Activated CD4-positive, alpha-beta T cell treated with anti-CD3 and anti-CD28 coated beads, Interleukin-2, Interleukin-6, amounts not matched to agents 100 ng/mL and 50 ng/mL, durations not matched to agents 16 hours and 8 hours (primary cell): ENCODE measurements at regions not wholly inside any gene's neighbourhood (a gene's known extent, or its start where the extent isn't known, plus 50 kb on each side); places are given as distances from the start of the nearest gene placed in this dataset.

Source experiments
- DNase-seq: peaks from one replicate; pipeline ENCODE4 v3.0.0-alpha.2; 2020

DNA sequence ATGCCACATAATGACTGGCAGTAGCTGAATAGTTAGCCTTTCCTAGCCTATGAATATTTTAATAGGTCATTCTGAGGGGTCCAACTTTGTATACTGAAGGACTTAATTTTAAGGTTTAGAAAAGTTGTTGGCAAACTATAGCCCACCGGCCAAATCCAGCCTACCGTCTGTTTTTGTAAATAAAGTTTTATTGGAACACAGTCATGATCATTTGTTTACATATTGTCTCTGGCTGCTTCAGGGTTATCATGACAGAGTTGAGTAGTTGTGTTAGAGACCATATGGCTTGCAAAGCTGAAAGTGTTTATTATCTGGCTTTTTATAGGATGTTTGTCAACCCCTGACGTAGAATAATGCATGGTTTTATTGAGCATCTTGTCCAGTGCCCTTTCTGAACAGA, 73.4 kb downstream of the NTMT2 start:
- no peak for DNase-seq

DNA sequence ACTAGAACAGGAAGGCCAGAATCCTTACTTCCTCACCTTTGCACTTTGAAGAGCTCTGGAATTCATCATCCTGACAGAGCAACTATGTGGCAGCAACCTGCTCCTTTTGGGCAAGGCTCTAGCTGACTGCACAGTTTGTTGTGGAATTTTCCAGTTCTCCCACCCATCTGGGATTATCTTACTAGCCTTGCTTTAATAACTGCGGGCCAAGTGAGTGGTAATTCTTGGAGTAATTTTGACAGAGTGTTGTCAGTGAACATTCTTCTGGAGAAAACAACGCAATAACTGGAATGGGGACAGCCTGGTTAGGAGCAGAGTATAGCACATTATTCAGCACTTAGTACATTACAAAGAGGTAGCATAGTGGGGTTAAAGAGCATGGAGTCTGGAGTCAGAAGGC, 75.3 kb downstream of the NTMT2 start:
- no peak for DNase-seq

DNA sequence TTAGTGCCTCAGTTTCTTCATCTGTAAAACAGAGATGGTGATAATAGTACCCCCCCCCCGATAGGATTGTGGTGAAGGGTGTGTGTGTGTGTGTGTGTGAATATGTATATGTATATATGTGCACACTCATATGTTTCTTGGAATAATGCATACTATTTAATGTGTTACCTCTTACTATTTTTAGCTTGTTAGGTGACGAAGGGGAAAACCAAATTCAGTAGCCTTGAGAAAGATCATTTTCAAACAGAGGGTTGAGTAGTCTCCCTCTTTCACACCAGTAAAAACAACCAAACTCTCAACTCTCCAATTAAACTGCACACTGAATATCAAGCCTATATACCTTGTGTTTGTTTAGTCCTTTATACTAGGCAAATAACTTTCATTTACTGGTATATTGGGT, 75.7 kb downstream of the NTMT2 start:
- DNase-seq = no peak

DNA sequence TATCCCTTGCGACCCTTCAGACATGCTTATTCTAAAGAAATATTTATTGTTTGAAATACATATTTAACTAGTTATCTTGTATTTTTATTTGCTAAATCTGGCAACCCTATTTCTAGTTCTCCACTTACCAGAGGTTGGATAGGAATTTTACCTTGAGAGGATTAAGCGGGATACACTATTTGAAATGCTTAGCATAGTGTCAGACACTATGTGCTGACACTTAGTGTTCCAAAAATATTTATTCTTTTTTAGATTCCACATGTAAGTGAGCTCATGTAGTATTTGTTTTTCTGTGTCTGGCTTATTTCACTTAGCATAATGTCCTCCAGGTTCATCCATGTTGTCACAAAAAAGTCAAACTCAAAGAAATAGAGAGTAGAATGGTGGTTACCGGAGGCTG, 78.7 kb downstream of the NTMT2 start:
- DNase-seq = no peak

DNA sequence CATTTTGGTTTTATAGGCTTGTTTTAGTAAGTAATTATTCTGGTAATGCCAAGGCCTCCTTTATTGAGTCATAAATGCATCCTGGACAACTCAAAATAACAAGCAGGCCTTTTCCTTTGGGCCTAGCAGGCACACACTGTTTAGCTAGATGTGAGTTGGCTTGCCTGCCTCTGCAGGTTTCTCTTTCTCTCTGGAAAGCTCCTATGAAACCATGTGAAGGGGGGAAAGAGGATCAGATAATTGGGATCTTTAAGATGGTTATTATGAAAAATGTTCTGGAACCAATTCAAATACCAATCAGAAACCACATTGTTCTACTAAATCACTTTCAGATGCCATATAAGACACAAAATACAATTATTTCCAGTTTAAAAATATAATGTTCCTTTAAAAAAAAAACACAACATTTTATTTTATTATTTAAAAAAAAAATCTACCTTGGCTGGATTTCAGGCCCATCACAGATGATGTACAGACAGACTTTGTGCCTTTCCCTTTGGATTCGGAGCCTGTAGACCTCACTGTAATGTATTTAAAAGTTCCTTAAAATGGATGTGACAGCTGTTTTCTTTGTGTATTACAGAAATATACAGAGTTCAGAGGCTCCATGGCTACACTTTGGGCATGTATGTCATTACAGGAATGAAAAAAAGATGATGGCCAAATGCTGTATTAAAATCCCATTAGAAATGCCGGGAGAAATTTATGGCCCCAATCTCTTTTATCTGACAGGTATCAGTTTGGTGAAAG, 80.2 kb downstream of the NTMT2 start:
- no peak for DNase-seq

DNA sequence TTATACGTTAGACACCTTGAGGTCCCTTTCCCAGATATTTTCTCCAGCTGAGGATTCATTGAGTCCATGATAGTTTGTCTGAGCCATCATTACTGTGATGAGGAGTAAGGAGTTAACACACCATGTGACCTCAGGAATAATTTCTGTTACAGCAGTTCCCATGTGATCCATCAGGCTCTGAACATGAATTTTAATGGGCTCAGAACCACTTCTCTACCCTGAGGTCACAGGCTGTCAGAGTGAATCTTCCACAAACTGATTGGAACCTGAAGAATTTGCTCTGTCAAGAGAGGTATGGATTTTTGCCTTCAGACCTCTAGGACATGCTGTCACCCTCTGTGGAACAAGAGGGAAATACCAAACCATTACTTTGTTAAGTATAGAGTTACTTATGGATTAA, 81.0 kb downstream of the NTMT2 start:
- no peak for DNase-seq

DNA sequence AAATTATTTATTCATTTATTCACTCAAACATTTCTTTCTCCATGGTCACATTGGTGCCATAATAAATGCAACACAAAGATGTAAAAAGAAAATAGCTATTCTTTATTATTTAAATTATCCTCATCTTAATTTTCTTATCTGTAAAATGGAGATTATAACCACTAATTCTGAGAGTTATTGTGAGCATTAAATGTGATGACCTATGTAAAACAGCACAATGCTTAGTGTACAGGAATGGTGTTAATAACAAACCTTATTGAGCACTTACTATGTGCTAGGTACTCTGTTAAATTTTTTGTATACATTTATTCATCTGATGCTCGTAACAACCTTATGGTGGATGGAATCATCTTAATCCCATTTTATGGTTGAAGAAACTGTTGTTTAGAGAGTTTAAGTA, 84.6 kb downstream of the NTMT2 start:
- DNase-seq = no peak

DNA sequence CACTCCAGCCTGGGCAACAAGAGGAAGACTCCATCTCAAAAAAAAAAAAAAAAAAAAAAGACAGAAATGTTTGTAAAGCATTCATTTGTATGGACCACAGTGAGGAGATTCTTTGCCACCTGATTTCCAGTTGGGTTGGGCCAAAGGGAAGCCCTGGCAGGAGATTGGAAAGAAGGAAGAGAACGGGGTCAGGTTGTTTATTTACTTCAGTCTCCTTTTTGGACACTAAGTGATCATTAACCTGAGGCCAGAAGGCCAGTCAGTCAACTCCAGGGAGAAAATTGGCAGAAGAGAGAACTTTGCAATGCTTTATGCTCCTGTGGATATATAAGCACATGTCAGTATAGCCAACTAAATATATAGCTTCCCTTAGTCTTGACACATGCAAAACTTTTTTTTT, 85.9 kb downstream of the NTMT2 start:
- no peak for DNase-seq

DNA sequence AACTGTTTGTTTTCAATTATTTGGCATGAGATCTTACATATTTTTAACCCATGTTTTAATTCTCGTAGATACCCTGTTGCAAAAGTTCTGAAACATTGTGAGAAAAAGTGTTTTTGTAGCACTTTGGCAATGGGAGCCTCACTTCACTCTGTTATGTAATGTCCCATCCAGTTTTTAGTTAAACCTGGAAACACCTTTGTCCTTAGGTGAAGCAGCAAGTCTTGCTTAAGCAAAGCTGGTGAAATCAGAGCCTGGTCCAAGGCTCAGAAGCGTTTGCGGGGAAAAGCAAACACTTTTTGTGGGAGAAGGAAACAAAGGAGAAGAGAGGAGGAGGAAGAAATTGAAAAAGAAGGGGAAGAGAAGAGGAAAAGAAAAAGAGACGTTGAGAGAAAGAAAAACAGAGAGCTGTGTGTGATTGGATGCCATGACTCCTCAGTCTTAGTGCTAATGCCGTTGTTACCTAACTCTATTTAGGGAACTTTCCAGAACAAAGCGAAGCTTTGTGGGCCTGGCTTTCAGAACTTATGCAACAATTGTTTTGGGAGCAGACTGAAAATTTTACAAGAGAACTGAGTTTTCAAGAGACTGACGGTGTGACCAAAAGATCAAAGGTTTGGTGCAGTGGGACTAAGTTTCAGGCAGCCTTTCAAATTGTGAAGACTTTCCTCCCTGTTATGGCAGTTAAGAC, 93.1 kb downstream of the NTMT2 start:
- DNase-seq = no peak

DNA sequence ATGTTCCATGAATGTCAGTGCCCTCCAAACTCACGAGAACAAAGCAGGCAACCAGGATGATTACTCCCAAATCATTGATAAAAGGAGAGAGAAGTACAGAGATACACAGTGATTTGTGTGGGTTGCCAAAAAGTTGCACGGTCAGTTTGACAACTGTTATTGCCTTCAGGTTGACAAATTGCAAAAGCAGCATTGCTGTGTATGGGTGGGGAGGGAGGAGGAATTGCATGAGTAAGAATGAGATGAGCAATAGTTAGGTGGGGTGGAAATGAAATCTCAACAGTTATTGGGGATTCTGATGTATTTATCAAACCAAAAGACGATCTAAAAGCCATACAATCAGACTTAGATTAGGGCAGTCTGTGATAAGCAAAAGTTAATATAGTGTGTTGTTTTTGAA, 93.7 kb downstream of the NTMT2 start:
- DNase-seq = no peak

DNA sequence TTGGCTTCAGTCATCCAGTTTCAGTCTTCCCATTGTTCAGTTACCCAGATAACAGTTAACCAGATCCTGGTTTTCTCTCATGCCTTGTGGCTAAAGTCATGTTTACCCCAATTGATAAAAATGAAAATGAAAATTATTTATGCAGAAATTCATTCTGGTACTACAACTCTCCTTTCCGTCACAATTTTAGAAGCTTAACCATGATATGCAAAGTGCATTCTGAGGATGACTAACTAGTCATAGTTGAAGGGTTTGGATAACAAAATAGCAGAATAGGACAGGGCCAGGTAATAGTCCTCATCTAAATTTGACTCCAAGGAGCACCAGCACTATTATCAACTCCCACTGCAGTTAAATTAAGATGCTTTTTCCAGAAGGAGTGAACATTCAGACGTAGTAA, 94.7 kb downstream of the NTMT2 start:
- DNase-seq = no peak

DNA sequence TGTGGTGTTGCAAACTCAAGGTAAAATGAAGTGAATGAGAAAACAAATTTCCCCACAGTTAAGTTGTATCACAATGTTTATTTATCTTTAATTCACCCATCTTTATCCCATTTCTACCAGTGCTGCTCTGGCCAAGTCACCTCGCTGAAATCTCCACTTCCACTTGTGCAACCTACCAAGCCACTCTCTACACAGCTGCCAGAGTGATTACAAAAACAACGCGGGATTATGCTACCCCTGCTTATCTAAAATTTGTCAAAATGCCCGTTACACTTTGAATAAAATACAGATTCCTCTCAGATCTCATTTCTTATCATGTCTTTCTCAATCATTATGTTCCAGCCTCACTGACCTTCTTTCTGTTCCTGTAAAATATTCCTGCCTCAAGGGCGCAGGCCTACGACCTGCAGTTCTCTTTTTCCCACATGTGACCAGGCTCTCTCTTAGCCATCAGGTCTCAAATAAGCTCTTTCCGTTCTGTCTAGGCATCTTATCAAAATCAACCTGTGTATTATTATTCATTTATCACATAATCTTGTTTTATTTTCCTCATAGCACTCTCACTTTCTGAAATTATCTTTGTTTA, 95.6 kb downstream of the NTMT2 start:
- DNase-seq = no peak

DNA sequence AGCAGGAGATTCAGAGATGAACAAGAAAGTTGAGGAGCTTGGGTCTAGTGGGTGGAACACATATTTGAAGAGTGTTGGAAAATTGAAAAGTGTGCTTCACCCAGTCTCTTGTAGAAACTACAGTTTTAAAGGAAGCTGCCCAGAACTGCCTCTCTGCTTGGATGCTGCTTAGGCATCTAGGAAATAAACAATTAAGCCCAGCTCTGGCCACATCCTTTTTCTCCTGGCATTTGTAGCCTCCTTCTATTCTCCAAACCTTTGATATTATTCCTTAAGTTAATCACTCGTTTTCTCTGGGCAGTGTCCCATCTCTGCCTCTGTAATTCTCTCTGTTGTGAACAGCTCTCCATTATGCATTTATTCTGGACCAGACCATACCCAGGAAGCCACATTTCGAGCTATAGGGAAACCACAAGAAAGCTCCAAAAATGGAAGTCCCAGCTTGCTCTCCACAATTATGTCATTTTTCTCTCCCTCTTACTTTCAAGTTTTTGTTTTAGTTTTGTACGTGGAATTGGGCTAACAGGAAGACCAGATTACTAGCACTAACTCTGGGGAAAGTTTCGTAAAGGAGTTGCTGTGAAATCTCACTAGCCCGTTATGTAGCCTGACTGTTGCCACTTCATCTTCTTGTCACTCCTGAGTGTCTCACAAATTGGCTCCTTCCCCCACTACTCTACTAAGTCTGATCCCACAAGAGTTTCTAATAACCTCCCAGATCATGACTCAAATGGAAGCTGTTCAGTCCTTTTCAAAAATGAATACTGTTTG, 102.2 kb downstream of the NTMT2 start:
- peak; percentile 44 for DNase-seq

DNA sequence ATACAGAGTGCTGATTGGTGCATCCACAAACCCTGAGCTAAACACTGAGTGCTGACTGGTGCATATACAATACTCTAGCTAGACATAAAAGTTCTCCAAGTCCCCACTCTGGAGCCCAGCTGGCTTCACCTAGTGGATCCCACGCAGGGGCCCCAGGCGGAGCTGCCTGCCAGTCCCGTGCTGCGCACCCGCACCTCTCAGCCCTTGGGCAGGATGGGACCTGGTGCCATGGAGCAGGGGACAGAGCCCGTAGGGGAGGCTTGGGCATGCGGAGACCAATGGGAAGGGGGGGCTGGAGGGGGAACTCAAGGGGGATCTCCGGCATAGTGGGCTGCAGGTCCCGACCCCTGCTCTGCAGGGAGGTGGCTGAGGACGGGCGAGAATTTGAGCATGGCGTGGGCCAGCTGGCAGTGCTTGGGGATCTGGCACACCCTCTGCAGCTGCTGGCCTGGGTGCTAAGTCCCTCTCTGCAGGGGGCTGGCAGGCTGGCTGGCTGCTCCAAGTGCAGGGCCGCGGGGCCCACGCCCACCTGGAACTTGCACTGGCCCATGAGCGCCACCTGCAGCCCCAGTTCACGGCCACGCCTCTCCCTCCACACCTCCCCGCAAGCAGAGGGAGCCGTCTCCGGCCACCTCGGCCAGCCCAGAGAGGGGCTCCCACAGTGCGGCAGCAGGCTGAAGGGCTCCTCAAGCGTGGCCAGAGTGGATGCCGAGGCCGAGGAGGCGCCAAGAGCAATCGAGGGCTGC, 104.9 kb downstream of the NTMT2 start:
- DNase-seq = no peak

DNA sequence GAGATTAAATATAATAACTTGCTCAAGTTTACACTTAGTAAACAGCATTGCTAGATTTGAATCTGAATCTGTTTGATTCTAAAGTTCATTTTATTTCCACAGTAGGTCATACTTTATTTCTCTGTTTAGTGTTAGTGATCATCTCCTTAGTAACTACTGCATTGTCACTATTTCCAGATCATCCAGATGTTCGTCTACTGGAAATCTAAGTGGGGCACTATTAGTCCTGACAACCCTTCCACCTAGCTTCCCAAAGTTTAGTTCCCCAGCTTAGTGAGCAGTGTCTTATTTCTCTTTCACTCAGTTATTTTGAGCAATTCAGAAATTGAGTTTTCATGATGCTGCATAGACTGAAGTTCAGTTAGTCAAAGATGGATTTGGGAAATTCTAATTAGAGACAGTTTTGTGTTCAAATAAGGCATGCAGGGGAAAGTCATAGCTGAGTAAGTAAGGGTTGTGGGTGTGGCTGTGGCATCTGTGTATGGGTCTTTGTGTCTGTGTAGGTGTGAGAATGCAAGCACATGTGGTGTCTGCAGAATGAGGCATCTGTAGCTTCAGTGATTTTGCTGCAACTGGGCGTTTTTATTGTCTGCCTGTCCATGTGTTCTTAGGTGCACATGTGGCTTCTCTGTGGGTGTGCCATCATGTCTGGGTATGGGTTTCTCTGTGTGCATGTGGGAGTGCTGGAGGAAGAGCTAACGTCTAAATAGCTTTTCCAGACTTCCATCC, 107.3 kb downstream of the NTMT2 start:
- DNase-seq = no peak

DNA sequence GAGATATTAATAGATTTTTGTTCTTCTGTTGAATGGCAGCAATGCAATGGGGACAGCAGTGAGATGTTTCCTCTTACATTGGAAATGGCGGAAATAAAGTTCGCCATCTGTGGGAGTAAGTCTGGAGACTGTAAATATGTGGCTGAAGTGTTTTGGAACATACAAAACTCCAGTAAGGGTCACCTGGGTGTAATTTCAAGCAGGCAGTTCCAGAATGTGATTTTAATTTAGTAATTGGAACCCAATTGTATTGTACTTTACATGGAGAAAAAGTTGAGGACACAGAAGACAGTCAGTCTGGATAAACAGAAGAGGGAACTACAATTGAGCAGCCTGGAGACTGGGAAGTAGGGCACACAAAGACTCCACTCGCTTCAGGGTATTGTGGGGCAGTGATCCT, 108.6 kb downstream of the NTMT2 start:
- no peak for DNase-seq

DNA sequence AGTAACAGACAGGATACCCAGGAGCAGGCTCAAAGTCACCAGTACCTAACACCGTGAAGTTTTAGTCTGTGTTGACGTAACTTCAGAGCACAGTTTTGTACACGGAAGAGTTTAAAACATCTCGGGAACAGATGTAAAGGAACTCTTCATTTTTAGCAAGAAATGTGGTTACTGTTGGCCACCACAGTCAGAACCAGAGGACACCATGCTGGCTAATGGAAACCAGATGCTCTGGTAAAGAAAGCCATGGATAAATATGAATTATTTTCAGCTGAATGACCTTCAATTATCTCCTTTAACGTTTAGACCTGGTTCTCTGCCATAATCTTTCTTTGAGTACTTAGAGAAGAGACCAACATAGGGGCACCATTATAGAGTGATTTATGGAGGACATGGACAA, 115.9 kb downstream of the NTMT2 start:
- no peak for DNase-seq

DNA sequence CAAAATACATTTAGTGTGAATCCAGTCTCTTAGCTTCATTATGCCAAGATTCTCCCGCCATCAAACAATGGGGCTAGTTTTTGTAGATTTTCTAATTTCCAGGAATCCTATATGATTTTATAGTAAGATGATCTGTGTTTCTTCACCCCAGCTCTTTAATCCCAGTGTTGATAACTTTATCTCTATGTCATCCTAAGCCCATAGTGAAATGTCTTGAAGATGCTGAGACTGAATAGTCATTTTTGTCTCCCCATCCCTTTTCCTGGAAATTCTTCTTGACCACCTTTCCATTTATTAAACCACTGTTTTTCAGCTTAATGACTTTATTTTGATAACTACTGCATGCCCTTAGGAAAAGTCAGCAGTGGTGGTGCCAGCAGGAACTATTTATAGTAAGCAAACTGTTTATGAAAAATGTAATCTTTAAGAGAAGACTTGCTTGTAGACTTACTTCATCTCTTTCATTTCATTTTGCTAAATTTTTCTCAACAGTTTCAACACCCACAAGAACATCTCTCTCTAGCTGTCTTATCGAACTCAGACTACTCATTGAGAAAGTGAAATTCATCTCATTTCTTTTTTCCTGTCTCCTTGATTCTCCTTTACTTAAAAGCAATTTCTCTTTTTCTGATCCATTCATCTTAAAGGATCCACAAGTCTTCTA, 116.6 kb downstream of the NTMT2 start:
- DNase-seq = no peak

DNA sequence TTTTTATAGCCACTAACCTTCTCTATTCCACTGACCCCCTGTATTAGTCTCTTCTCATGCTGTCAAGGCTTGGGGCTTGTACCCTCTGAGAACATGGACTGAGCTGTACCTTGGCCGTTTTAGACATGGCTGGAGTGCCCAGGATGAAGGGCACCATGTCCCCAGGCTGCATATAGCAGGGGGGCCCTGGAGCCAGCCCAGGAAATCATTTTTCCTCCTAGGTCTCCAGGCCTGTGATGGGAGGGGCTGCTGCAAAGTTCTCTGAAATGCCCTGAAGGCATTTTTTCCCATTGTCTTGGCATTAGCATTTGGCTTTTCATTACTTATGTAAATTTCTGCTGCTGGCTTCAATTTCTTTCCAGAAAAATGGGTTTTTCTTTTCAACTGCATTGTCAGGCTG, 119.5 kb downstream of the NTMT2 start:
- DNase-seq = no peak

DNA sequence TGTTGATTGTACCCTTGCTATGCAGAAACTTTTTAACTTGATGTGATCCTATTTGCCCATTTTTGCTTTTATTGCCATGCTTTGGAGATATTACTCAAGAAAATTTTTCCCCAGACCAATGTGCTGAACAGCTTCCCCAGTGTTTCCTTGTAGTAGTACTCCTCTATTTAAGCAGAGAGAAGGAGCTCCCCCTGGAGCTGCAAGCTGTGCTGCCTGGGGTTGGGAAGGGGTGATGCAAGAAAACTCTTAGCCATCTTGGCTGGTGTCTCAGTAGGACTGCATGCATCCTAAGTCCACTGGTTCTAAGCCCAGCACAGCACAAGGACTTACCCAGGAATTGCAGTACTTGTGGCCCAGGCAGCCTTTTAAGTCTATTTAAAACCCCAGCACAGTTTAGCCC, 121.6 kb downstream of the NTMT2 start:
- DNase-seq = no peak

DNA sequence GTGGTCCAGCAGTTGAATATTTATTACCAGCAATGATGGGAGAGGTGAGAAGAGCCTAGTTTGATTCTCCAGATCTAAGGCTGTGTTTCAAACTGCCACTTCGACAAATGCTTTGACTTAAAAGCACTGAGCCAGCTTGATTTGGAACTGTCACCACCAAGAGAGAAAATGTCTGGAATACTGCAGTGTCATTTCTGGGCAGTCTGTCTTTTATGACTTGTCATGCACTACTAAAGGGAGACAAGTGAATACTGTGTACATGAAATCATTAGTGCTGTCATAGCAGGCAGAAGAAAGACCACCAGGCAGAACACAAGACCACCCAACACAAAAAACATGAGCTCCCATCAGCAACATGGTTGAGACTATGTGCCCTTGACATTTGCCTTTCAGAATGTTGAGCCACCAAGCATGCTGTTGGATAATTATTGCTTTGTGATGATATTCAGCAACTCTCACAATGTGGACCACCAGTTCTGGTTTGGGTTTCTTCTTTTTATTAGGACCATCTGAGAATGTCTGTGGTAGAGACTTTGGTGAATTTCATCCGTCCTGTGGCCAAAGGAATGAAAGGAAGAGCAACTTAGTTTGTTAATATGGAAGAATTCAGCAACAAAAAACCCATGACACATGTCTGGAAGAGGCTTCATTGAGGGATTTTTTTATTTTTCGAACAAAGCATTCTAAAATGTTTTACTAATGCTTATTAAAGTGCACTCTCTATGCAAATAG, 125.8 kb downstream of the NTMT2 start:
- DNase-seq = no peak
